Testis (tissue), 2 donors: ENCODE measurements at regions not wholly inside any gene's neighbourhood (a gene's known extent, or its start where the extent isn't known, plus 50 kb on each side); places are given as distances from the start of the nearest gene placed in this dataset.

Experiments
- DNase-seq: peaks from one replicate; pipeline ENCODE4 v3.0.0-alpha.2; 2019
- H3K27ac ChIP-seq, 2 donors: fragments of 200-600 bp; sonication (generic); one replicate each; pipeline ENCODE4 v1.5.1; 2019
- H3K27me3 ChIP-seq: fragments of 200-600 bp; sonication (generic); one replicate; pipeline ENCODE4 v1.5.1; 2019
- H3K36me3 ChIP-seq: fragments of 200-600 bp; sonication (generic); one replicate; pipeline ENCODE4 v1.5.1; 2017; ENCODE audit warnings: low read depth; ENCODE audit errors: missing control alignments
- H3K4me1 ChIP-seq: fragments of 200-600 bp; sonication (generic); one replicate; pipeline ENCODE4 v1.5.1; 2019
- H3K4me3 ChIP-seq, 2 donors: fragments of 200-600 bp; sonication (generic); one replicate each; pipeline ENCODE4 v1.5.1; 2017 to 2019
- H3K9me3 ChIP-seq: fragments of 200-600 bp; sonication (generic); one replicate; pipeline ENCODE4 v1.5.1; 2017
- POLR2A ChIP-seq: fragments of 450-650 bp; IDR thresholded peaks from one replicate; pipeline ENCODE4 v1.6.1; 2017; ENCODE audit warnings: antibody characterized with exemption, mild to moderate bottlenecking, moderate library complexity
- WGBS, 2 donors: methylation state at CpG; one replicate each; pipeline ENCODE4 v1.1.5; 2018; 5-methylcytosine and 5-hydroxymethylcytosine counted together
- intact Hi-C: fragments of 100-400 bp; cut with DNase I; formaldehyde crosslinking; loops from one replicate; pipeline ENCODE4 v1.15.1; 2023; ENCODE audit warnings: low total_unique reads
- TF ChIP-seq, protein P1 (sequence below), 3 experiments: fragments of 450-650 bp in 2 of 3; fragments of 200-600 bp in 1 of 3; sonication (generic) in 1 of 3; IDR thresholded peaks; one replicate each; pipeline ENCODE4 v1.5.1; 2016 to 2019; ENCODE audit warnings: antibody characterized with exemption in 3 of 3, mild to moderate bottlenecking in 2 of 3, moderate library complexity in 1 of 3

GRCh38 chr16:49967012-49967559, 57.9 kb upstream of the CNEP1R1 start:
- Histone ChIP-seq H3K36me3 (no peaks in the 10 kb centered on the region), H3K9me3 (no peaks in the 10 kb centered on the region), H3K27me3 (no peaks in the 10 kb centered on the region), H3K27ac (no peak overlapping the region), H3K4me3 (no peak overlapping the region), H3K4me1 (peaks cover 5% of the 10 kb centered on the region)
- no peak for DNase-seq
- intact Hi-C loops: no loop called here
- no peak for TF ChIP-seq POLR2A
- TF ChIP-seq, protein P1, sequence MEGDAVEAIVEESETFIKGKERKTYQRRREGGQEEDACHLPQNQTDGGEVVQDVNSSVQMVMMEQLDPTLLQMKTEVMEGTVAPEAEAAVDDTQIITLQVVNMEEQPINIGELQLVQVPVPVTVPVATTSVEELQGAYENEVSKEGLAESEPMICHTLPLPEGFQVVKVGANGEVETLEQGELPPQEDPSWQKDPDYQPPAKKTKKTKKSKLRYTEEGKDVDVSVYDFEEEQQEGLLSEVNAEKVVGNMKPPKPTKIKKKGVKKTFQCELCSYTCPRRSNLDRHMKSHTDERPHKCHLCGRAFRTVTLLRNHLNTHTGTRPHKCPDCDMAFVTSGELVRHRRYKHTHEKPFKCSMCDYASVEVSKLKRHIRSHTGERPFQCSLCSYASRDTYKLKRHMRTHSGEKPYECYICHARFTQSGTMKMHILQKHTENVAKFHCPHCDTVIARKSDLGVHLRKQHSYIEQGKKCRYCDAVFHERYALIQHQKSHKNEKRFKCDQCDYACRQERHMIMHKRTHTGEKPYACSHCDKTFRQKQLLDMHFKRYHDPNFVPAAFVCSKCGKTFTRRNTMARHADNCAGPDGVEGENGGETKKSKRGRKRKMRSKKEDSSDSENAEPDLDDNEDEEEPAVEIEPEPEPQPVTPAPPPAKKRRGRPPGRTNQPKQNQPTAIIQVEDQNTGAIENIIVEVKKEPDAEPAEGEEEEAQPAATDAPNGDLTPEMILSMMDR (IDR thresholded peaks at IDR 0.05): no peak
- WGBS, 2 donors: 86 to 93% methylated on average over 5 to 6 of the region's 6 CpGs

DNA sequence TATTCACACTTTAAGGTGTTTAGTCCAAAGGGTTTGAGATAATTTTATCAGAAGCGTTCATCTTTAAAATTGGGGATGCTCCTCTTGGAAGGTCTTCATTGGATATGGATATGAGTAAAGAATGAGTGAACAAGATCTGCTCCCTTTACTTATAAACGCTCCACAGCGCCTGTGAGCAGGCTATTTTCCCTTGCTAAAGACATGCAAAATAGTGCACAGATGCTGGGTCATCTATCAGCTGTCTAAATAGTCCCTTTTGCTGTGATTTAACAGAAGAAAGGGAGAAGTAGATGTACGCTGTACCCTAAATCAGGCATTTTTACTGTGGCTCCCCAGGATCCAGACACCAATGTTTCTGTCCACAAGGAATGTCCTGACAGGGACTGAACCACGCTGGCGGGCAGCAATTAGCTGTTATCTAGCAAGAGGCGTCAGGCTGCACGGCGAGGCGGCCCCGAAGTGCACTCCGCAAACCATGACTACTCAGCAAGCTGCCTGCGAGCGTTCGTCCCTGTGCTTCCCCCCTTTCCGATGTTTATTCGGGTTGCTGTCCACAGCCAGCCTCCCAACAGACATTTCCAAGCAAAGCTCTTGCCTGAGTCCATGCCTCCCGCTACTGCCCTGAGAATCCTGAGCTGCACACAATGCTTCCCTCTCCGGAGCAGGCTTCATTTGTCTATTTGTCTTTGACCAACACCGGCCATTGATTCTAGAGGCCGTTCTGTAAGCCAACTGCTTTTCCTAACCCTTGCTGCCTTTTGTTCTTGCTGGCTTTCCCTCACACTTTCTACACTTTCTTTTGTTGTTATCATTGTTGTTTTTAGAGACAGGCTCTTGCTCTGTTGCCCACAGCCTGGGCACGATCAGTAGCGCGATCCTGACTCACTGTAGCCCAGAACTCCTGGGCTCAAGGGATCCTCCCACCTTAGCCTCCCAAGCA, 55.7 kb upstream of the CNEP1R1 start:
- Histone ChIP-seq H3K36me3 (no peaks in the 10 kb centered on the region), H3K4me1 (peaks cover 5% of the 10 kb centered on the region), H3K4me3 (no peak overlapping the region), H3K9me3 (no peaks in the 10 kb centered on the region), H3K27ac (no peak overlapping the region), H3K27me3 (no peaks in the 10 kb centered on the region)
- TF ChIP-seq, protein P1 (IDR thresholded peaks at IDR 0.05): no peak
- TF ChIP-seq POLR2A: no peak
- DNase-seq: peak; percentile 27
- intact Hi-C loops: no loop called here
- 20 to 23% methylated on average over 21 to 24 of the region's 24 CpGs for WGBS, 2 donors

GRCh38 chr16:49970797-49971431, 54.1 kb upstream of the CNEP1R1 start:
- no peak overlapping the region for H3K27ac ChIP-seq
- peaks cover 5% of the 10 kb centered on the region for H3K4me1 ChIP-seq
- no peak overlapping the region for H3K4me3 ChIP-seq
- intact Hi-C loops: no loop called here
- DNase-seq: no peak
- 84 to 86% methylated on average over 8 of the region's 8 CpGs for WGBS, 2 donors
- H3K36me3 ChIP-seq: no peaks in the 10 kb centered on the region
- no peaks in the 10 kb centered on the region for H3K9me3 ChIP-seq
- no peaks in the 10 kb centered on the region for H3K27me3 ChIP-seq
- TF ChIP-seq, protein P1 (IDR thresholded peaks at IDR 0.05): no peak
- TF ChIP-seq POLR2A: no peak

DNA sequence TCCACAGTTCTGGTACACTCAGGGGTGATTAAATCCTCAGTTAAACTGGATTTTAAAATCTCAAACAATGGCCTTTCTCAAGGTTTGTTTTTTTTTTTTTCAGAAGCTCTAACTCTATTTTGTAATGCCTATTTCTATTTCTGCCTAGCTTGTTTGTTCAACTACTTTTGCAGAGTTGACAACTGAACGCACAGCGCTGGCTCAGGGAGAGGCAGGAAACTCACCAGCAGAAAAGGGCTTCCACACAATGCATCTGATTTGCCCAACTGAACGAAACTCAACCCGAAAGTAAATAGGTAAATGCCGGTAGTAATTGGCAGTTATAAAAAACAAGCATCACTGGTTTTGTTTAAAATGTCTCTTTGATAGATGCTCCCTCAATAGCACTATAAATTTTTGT, 52.7 kb upstream of the CNEP1R1 start:
- Histone ChIP-seq H3K4me3 (no peak overlapping the region), H3K27ac (no peak overlapping the region), H3K36me3 (no peaks in the 10 kb centered on the region), H3K9me3 (no peaks in the 10 kb centered on the region), H3K4me1 (peaks cover 5% of the 10 kb centered on the region), H3K27me3 (no peaks in the 10 kb centered on the region)
- TF ChIP-seq POLR2A: no peak
- TF ChIP-seq, protein P1 (IDR thresholded peaks at IDR 0.05): no peak
- 85 to 87% methylated on average over 5 of the region's 5 CpGs for WGBS, 2 donors
- intact Hi-C loops: no loop called here
- no peak for DNase-seq
